ENCODE measurements at regions not wholly inside any gene's neighbourhood (a gene's known extent, or its start where the extent isn't known, plus 50 kb on each side); places are given as distances from the start of the nearest gene placed in this dataset.

DNA sequence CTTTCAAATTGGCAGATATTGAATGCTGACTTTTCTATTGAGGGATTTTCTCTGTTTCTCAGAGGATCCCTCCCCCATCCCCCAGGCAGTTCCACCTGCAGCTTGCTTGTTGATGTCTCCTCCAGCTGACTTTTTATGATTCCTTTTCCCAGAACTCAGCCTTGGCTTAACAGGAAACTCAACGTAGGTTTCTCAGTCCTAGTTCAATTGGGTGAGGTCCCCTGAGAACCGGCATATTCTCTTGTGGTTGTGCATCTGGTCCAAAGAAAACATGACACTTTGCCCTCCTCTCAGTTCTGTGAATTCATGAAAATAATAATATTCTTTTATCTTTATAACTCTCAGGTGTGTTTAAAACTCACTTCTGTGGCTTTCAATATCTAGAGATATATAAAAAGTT lies 1222.1 kb downstream of the OTOL1 start:
- no peak for TF ChIP-seq EZH2phosphoT487 (IDR thresholded peaks at IDR 0.05; ENCODE audit: borderline replicate concordance)
- no peak for TF ChIP-seq CTCF (conservative IDR thresholded peaks at IDR 0.05; ENCODE audit: low read length)
- H3K4me1 ChIP-seq (ENCODE audit: insufficient read depth, low read length, poor library complexity, severe bottlenecking): peaks cover 3% of the 10 kb centered on the region
- no peaks in the 10 kb centered on the region for H3K27me3 ChIP-seq (ENCODE audit: insufficient read depth, low read length, poor library complexity, severe bottlenecking)
- no peaks in the 10 kb centered on the region for H3K79me2 ChIP-seq (ENCODE audit: insufficient read depth, low read length)
- no peaks in the 10 kb centered on the region for H3K9me3 ChIP-seq (ENCODE audit: insufficient read depth, low read depth, low read length)
- H4K20me1 ChIP-seq (ENCODE audit: insufficient read depth, low read length, poor library complexity, severe bottlenecking): no peaks in the 10 kb centered on the region
- no peak overlapping the region for H3K9ac ChIP-seq (ENCODE audit: low read depth, low read length, poor library complexity, severe bottlenecking)
- H2AFZ ChIP-seq (ENCODE audit: low read length): no peak overlapping the region
- H3K9me2 ChIP-seq (replicated peaks; ENCODE audit: low read depth, low read length): no peaks in the 10 kb centered on the region
- no peak overlapping the region for H3K4me3 ChIP-seq (ENCODE audit: low read length, poor library complexity, severe bottlenecking)
- H3K36me3 ChIP-seq (ENCODE audit: insufficient read depth, low read length): no peaks in the 10 kb centered on the region
- no peaks in the 10 kb centered on the region for H3F3A ChIP-seq (ENCODE audit: low read depth)
- no peak overlapping the region for H3K4me2 ChIP-seq (ENCODE audit: low read depth, low read length, poor library complexity, severe bottlenecking)

- Histone ChIP-seq H3K79me2 (ENCODE audit: insufficient read depth, low read length) (no peaks in the 10 kb centered on the region), H3K36me3 (ENCODE audit: insufficient read depth, low read length) (no peaks in the 10 kb centered on the region), H2AFZ (ENCODE audit: low read length) (no peak overlapping the region), H3K27me3 (ENCODE audit: insufficient read depth, low read length, poor library complexity, severe bottlenecking) (no peaks in the 10 kb centered on the region), H3K4me1 (ENCODE audit: insufficient read depth, low read length, poor library complexity, severe bottlenecking) (peaks cover 3% of the 10 kb centered on the region), H3K9me2 (replicated peaks; ENCODE audit: low read depth, low read length) (no peaks in the 10 kb centered on the region), H3K9ac (ENCODE audit: low read depth, low read length, poor library complexity, severe bottlenecking) (no peak overlapping the region), H4K20me1 (ENCODE audit: insufficient read depth, low read length, poor library complexity, severe bottlenecking) (no peaks in the 10 kb centered on the region), H3K9me3 (ENCODE audit: insufficient read depth, low read depth, low read length) (no peaks in the 10 kb centered on the region), H3K4me3 (ENCODE audit: low read length, poor library complexity, severe bottlenecking) (no peak overlapping the region), H3F3A (ENCODE audit: low read depth) (no peaks in the 10 kb centered on the region), H3K4me2 (ENCODE audit: low read depth, low read length, poor library complexity, severe bottlenecking) (no peak overlapping the region)
- no peak for TF ChIP-seq CTCF (conservative IDR thresholded peaks at IDR 0.05; ENCODE audit: low read length)
- no peak for TF ChIP-seq EZH2phosphoT487 (IDR thresholded peaks at IDR 0.05; ENCODE audit: borderline replicate concordance)
Observed at GRCh38 chr3:162719684-162720341, 1223.2 kb downstream of the OTOL1 start.

DNA sequence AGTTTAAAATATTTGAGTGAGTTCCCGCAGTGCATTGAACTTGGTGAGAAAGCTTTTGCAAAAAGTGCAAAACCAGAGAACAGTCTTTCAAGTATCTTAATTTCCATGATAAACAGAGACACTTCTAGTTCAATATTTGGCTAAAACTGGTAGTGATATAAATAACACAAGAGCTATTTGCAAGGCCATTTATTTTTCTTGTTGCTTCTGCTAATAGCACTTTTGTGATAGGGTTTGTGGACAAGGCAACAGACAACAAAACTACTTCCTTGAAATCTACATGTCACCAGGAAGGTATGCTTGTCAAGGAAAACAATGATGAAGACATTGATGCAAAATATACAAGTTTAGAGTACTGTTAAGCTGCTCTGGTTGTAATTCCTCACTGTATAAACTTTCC lies 1225.1 kb downstream of the OTOL1 start:
- H3K27me3 ChIP-seq (ENCODE audit: insufficient read depth, low read length, poor library complexity, severe bottlenecking): no peaks in the 10 kb centered on the region
- H3K9me3 ChIP-seq (ENCODE audit: insufficient read depth, low read depth, low read length): no peaks in the 10 kb centered on the region
- H4K20me1 ChIP-seq (ENCODE audit: insufficient read depth, low read length, poor library complexity, severe bottlenecking): no peaks in the 10 kb centered on the region
- H2AFZ ChIP-seq (ENCODE audit: low read length): peak overlapping the region; percentile 5; the same call in 1 of the 2 replicates
- H3K79me2 ChIP-seq (ENCODE audit: insufficient read depth, low read length): no peaks in the 10 kb centered on the region
- TF ChIP-seq EZH2phosphoT487 (IDR thresholded peaks at IDR 0.05; ENCODE audit: borderline replicate concordance) (no peak), CTCF (conservative IDR thresholded peaks at IDR 0.05; ENCODE audit: low read length) (no peak)
- H3K9me2 ChIP-seq (replicated peaks; ENCODE audit: low read depth, low read length): no peaks in the 10 kb centered on the region
- no peak overlapping the region for H3K4me2 ChIP-seq (ENCODE audit: low read depth, low read length, poor library complexity, severe bottlenecking)
- no peak overlapping the region for H3K9ac ChIP-seq (ENCODE audit: low read depth, low read length, poor library complexity, severe bottlenecking)
- H3K36me3 ChIP-seq (ENCODE audit: insufficient read depth, low read length): no peaks in the 10 kb centered on the region
- H3K4me3 ChIP-seq (ENCODE audit: low read length, poor library complexity, severe bottlenecking): no peak overlapping the region
- H3F3A ChIP-seq (ENCODE audit: low read depth): no peaks in the 10 kb centered on the region
- peaks cover 3% of the 10 kb centered on the region for H3K4me1 ChIP-seq (ENCODE audit: insufficient read depth, low read length, poor library complexity, severe bottlenecking)

Measured in Loucy (cell line).